Endothelial cell of umbilical vein (primary cell): ENCODE measurements at regions not wholly inside any gene's neighbourhood (a gene's known extent, or its start where the extent isn't known, plus 50 kb on each side); places are given as distances from the start of the nearest gene placed in this dataset.

Experiments used
- BruUV-seq: library from RNA; stranded (reverse); fragments of 400-500 nt; replicated peaks from 2 replicates; lab custom pipeline; 2021; lab: Mats Ljungman, UMichigan
- CTCF ChIA-PET: fragments of 300-600, 350-600 bp; sonication (Branson Sonifier 250); formaldehyde crosslinking; loops from one replicate; lab custom pipeline; 2021; ENCODE audit warnings: antibody characterized with exemption, inconsistent platforms; lab: Charles Lee
- POLR2A ChIA-PET: fragments of 300-600, 350-600 bp; sonication (Branson Sonifier 250); formaldehyde crosslinking; loops from one replicate; lab custom pipeline; 2021; ENCODE audit warnings: antibody characterized with exemption, inconsistent platforms; lab: Charles Lee
- DNase-seq: peaks from one replicate; pipeline ENCODE4 v3.0.0-alpha.2; 2011; ENCODE audit warnings: low read depth, low spot score
- FAIRE-seq: peaks from 2 replicates; lab custom pipeline; 2011; peaks lifted over from hg19 to GRCh38; lab: Jason Lieb, UNC
- H2AFZ ChIP-seq: 2 replicates; pipeline ENCODE4 v1.6.0; 2012; ENCODE audit warnings: low read depth, low read length, control low read depth, inconsistent platforms
- H3K27ac ChIP-seq: 2 replicates; pipeline ENCODE4 v1.5.1; 2011; ENCODE audit warnings: low read depth, mild to moderate bottlenecking, control low read depth, low read length, moderate library complexity; ENCODE audit not compliant: insufficient read depth
- H3K27me3 ChIP-seq, 2 experiments: 2 replicates each; pipeline versions ENCODE4 v1.6.0 to v1.6.1; 2011; ENCODE audit warnings: low read length in 2 of 2, mixed read lengths in 1 of 2; ENCODE audit not compliant: control insufficient read depth in 2 of 2, insufficient read depth in 2 of 2
- H3K36me3 ChIP-seq, 2 experiments: 2 replicates in 1 of 2; 3 replicates in 1 of 2; pipeline ENCODE4 v1.5.1; 2011; ENCODE audit warnings: low read length in 2 of 2, mild to moderate bottlenecking in 1 of 2, moderate library complexity in 1 of 2; ENCODE audit not compliant: control insufficient read depth in 2 of 2, insufficient read depth in 2 of 2; ENCODE audit errors: extremely low read depth in 1 of 2
- H3K4me1 ChIP-seq: 3 replicates; pipeline ENCODE4 v1.5.1; 2011; ENCODE audit warnings: mild to moderate bottlenecking, low read length; ENCODE audit not compliant: control insufficient read depth, insufficient read depth; ENCODE audit errors: extremely low read depth
- H3K4me2 ChIP-seq: 2 replicates; pipeline ENCODE4 v1.6.1; 2011; ENCODE audit warnings: low read length, control low read depth, mixed read lengths; ENCODE audit not compliant: insufficient read depth
- H3K4me3 ChIP-seq, 3 experiments: fragments of 200-600 bp in 1 of 3; sonication (generic), shearing (Covaris generic) in 1 of 3; replicated peaks in 1 of 3; 2 replicates each; pipeline ENCODE4 v1.5.1; 2011 to 2016; ENCODE audit warnings: control low read depth in 3 of 3, low read length in 3 of 3, mild to moderate bottlenecking in 2 of 3, inconsistent platforms in 1 of 3, low read depth in 1 of 3, moderate library complexity in 1 of 3; ENCODE audit not compliant: insufficient read depth in 1 of 3
- H3K79me2 ChIP-seq: 2 replicates; pipeline ENCODE4 v1.6.0; 2012; ENCODE audit warnings: low read length, inconsistent platforms; ENCODE audit not compliant: control insufficient read depth, insufficient read depth
- H3K9ac ChIP-seq: replicated peaks from 2 replicates; pipeline ENCODE3; 2011; ENCODE audit warnings: low read length, control low read depth; ENCODE audit not compliant: insufficient read depth; ENCODE audit errors: extremely low read depth
- H3K9me1 ChIP-seq: replicated peaks from 3 replicates; pipeline ENCODE4 v1.6.0; 2011; ENCODE audit warnings: mild to moderate bottlenecking, low read length; ENCODE audit not compliant: control insufficient read depth, insufficient read depth; ENCODE audit errors: extremely low read depth
- H3K9me3 ChIP-seq: replicated peaks from 2 replicates; pipeline ENCODE4 v1.5.1; 2012; ENCODE audit warnings: low read length, inconsistent platforms; ENCODE audit not compliant: control insufficient read depth, insufficient read depth
- H4K20me1 ChIP-seq: replicated peaks from 2 replicates; pipeline ENCODE3; 2011; ENCODE audit warnings: mild to moderate bottlenecking, low read length; ENCODE audit not compliant: control insufficient read depth, insufficient read depth; ENCODE audit errors: extremely low read depth
- FOS ChIP-seq: IDR thresholded peaks from 2 replicates; pipeline ENCODE4 v1.6.1; 2011; ENCODE audit warnings: mild to moderate bottlenecking, low read length, moderate library complexity, borderline replicate concordance; ENCODE audit not compliant: insufficient read depth
- GATA2 ChIP-seq: IDR thresholded peaks from 2 replicates; pipeline ENCODE4 v1.7.0; 2011; ENCODE audit warnings: low read depth, mild to moderate bottlenecking, moderate library complexity, mixed read lengths, low read length; ENCODE audit not compliant: insufficient read length, insufficient read depth
- JUN ChIP-seq: IDR thresholded peaks from 2 replicates; pipeline ENCODE4 v1.6.1; 2011; ENCODE audit warnings: borderline replicate concordance, low read depth; ENCODE audit not compliant: insufficient read length, insufficient read depth
- MAX ChIP-seq: IDR thresholded peaks from 2 replicates; pipeline ENCODE4 v1.6.1; 2011; ENCODE audit not compliant: insufficient read depth, insufficient read length
- MYC ChIP-seq: IDR thresholded peaks from one replicate; pipeline ENCODE4 v1.6.1; 2011; ENCODE audit warnings: mild to moderate bottlenecking, low read depth, low read length
- POLR2A ChIP-seq: IDR thresholded peaks from 2 replicates; pipeline ENCODE4 v1.6.1; 2012; ENCODE audit warnings: low read depth, mild to moderate bottlenecking, control low read depth, low read length
- dilution Hi-C: fragments of 300-500 bp; cut with MboI; formaldehyde crosslinking; loops from one replicate; pipeline ENCODE4 v1.15.0; 2019; ENCODE audit warnings: low sequenced_read_pairs; ENCODE audit not compliant: extremely low pct_ligation_motif_present
- intact Hi-C: fragments of 100-400 bp; cut with micrococcal nuclease; formaldehyde crosslinking; loops from one replicate; pipeline ENCODE4 v1.10.0; 2022
- TF ChIP-seq, protein P1 (sequence below), 2 donors: IDR thresholded peaks; 1 replicate in 1 of 2; 2 replicates in 1 of 2; pipeline ENCODE4 v1.5.1; 2011; ENCODE audit warnings: low read length in 2 of 2, mild to moderate bottlenecking in 2 of 2, moderate library complexity in 2 of 2, control low read depth in 1 of 2, inconsistent platforms in 1 of 2, low read depth in 1 of 2; ENCODE audit not compliant: insufficient read depth in 1 of 2; ENCODE audit errors: extremely low read depth in 1 of 2

- Histone ChIP-seq H3K4me3 (no peak overlapping the region), H4K20me1 (no peaks in the 10 kb centered on the region), H3K9me3 (no peaks in the 10 kb centered on the region), H3K27me3 (no peaks in the 10 kb centered on the region), H2AFZ (no peak overlapping the region), H3K4me1 (no peaks in the 10 kb centered on the region), H3K9ac (no peak overlapping the region), H3K4me2 (no peak overlapping the region), H3K27ac (no peak overlapping the region), H3K9me1 (no peaks in the 10 kb centered on the region), H3K79me2 (no peaks in the 10 kb centered on the region), H3K36me3 (no peaks in the 10 kb centered on the region)
- BruUV-seq = no TSS peak
- ChIA-PET CTCF (no interaction called here), POLR2A (no interaction called here)
- intact Hi-C loops = no loop called here
- DNase-seq = no peak
- dilution Hi-C loops = no loop called here
- no peak for TF ChIP-seq POLR2A
- no peak for TF ChIP-seq JUN
- TF ChIP-seq, protein P1, sequence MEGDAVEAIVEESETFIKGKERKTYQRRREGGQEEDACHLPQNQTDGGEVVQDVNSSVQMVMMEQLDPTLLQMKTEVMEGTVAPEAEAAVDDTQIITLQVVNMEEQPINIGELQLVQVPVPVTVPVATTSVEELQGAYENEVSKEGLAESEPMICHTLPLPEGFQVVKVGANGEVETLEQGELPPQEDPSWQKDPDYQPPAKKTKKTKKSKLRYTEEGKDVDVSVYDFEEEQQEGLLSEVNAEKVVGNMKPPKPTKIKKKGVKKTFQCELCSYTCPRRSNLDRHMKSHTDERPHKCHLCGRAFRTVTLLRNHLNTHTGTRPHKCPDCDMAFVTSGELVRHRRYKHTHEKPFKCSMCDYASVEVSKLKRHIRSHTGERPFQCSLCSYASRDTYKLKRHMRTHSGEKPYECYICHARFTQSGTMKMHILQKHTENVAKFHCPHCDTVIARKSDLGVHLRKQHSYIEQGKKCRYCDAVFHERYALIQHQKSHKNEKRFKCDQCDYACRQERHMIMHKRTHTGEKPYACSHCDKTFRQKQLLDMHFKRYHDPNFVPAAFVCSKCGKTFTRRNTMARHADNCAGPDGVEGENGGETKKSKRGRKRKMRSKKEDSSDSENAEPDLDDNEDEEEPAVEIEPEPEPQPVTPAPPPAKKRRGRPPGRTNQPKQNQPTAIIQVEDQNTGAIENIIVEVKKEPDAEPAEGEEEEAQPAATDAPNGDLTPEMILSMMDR (IDR thresholded peaks at IDR 0.05; ENCODE audit: extremely low read depth in 1 of 2, insufficient read depth in 1 of 2, low read depth in 1 of 2, low read length in 2 of 2) = no peak
- no peak for TF ChIP-seq GATA2
- TF ChIP-seq FOS = no peak
- TF ChIP-seq MAX = no peak
- FAIRE-seq = no peak
Measured at GRCh38 chr12:58285551-58285950, 344.2 kb downstream of the ATP23 start.

- Histone ChIP-seq H3K27me3 (no peaks in the 10 kb centered on the region), H3K9me1 (no peaks in the 10 kb centered on the region), H3K36me3 (no peaks in the 10 kb centered on the region), H3K79me2 (no peaks in the 10 kb centered on the region), H3K9ac (no peak overlapping the region), H3K9me3 (no peaks in the 10 kb centered on the region), H4K20me1 (no peaks in the 10 kb centered on the region), H3K4me3 (no peak overlapping the region), H2AFZ (no peak overlapping the region), H3K27ac (no peak overlapping the region), H3K4me2 (no peak overlapping the region), H3K4me1 (no peaks in the 10 kb centered on the region)
- FAIRE-seq (no peak), DNase-seq (no peak)
- intact Hi-C loops (no loop called here), dilution Hi-C loops (no loop called here)
- ChIA-PET POLR2A (no interaction called here), CTCF (no interaction called here)
- no peak for TF ChIP-seq MYC
- no TSS peak for BruUV-seq
Measured at GRCh38 chr12:58286353-58286752, 345.0 kb downstream of the ATP23 start.
